EH (cell line): ENCODE measurements at regions not wholly inside any gene's neighbourhood (a gene's known extent, or its start where the extent isn't known, plus 50 kb on each side); places are given as distances from the start of the nearest gene placed in this dataset.
"Not testable (repeated sequence)": the region's sequence is repeated elsewhere in the genome, so short reads cannot be mapped to it uniquely, and the experiment has no call there.

ENCODE experiments used
- DNase-seq: peaks from one replicate; pipeline ENCODE4 v3.0.0-alpha.2; 2015; ENCODE audit warnings: low read depth

DNA sequence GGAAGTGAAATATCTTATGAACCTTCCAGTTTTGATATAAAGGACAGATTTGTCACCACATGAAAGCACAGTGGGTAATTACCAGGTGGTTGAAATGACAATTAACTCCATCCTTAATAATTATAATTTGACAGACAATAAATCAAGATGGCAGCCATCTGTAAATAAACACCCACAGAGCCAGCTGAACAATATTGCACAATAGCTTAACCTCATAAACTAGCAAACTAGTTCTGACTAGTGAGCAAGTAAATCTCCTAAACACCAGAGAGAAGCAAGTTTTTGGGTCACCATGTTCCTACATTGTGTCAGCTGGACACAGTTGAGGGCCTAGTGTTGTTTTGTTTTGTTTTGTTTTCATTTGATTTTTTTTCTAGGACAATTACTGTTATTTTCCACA, 577.4 kb downstream of the ACTL7B start:
- DNase-seq = no peak

DNA sequence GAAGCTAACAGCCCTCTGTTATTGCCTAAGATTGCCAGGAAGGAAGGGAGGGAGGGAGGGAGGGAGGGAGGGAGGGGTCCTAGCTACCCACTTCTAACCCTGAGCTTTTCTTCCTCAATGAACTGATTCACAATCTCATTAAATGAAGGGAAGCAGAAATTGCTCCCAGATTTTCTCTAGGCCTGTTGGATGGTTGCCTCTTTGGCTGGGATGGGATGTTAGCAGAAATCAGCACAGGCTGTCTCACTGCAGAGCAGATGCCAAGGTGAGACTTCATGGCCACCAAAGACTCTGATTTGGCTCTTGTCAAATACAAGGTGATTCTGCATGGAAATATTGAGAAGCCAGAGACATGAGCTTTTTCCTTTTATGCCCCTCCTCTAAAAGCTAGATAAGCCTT, 578.6 kb downstream of the ACTL7B start:
- no peak for DNase-seq

DNA sequence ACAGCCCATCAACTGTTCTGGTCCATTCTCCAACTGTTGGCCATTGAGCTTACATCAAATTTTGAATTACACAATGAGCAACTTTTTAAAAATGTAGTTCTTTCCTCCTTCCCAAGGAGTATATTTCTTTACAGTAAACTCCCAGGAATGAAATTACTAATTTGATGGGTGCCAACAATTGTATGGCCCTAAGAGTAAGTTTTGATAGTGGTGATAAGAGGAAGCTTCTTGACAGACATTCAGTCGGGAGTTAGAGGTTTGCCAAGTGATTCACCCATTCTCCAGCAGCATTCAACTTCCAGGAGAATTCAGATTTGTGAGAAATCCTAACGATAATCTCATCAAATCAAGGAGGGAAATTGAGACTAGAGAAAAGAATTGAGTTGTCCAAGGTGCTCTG, 579.9 kb downstream of the ACTL7B start:
- DNase-seq = peak; percentile 76

GRCh38 chr9:108274971-108275370, 580.8 kb downstream of the ACTL7B start:
- no peak for DNase-seq

- no peak for DNase-seq
These were observed 581.8 kb downstream of the ACTL7B start for GRCh38 chr9:108273988-108274387.

DNA sequence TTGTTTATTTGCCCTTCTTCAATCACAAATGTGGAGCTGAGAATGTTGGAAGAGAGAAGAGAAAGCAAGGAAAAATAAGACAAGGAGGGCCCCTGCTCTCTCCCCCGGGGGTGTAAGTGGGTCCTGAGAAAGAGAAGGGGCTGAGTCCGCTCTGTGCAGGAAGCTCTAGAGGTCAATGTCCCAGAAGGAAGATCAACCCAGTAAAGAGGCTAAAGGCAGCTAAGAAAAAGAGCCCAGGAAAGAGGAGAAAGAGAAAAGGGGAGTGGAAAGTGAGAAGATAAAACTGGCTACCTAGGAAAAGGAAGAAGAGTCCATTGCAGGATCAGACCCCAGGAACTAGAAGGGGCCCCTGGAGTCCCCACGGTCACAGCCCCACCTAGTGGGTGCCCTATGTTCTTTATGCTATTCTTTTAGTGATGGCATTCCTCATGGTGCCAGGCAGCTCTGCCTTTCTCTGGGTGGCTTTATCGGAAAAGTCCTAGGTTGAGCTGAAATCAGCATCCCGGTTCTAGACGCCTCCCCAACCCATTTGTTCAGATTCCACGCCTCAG, 583.4 kb downstream of the ACTL7B start:
- peak; percentile 60 for DNase-seq

- DNase-seq = peak; percentile 83
These were observed 584.0 kb downstream of the ACTL7B start for GRCh38 chr9:108271646-108272348.

GRCh38 chr9:108271236-108271635, 584.5 kb downstream of the ACTL7B start:
- no peak for DNase-seq

DNA sequence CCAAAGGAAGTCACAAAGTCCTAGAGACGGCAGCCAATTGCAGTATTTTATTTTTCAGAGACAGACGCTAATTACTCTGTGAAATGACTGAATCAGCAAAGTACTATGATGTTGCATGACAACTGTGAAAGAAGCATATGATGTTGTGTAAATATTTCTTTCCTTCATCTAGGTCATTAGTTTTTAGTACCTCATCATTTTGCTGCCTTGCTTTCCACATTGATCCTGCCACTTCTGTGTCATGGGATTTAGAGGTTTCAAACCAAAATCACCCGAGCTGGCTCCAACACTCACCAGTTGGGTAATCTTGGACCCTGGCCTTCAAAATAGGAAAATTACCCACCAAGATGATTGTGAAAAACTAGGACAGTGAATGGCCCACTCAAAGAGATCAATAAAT, 585.2 kb downstream of the ACTL7B start:
- DNase-seq = no peak

DNA sequence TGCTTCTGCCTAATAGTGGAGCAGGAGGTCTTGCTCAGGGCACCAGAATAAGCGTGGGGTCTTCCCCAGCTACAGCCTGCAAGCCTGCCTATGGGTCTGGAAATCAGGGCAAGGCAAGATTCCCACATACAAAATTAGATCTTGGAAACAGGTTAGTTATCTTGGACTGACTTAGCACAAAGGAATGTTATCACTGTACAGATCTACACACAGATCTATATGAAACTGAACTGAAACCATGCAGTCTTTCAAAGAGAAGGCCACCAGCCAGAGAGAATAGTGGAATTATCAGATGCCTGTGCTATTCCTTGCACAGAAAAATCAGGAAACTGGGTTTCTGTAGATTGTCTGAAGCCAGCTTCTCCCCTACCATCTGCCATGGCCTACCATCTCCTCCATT, 585.7 kb downstream of the ACTL7B start:
- DNase-seq = peak; percentile 73

DNA sequence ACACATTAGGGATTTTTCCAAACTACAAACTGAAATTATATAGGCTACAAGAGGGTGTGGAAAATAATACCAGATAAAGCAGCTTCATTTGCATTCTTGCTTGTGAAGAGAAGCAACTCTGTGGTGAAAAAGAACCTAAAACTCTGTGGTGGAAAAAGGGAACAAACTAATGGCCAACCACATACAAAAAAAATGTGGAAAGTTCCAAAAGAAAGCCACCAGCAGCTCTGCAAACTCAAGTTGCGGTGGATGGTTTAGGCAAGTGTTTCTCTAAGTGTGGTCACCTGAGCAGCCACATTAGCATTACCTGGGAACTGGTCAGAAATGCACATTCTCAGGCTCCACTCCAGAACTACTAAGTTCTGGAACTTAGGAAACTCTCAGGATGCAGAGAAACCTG, 586.4 kb downstream of the ACTL7B start:
- DNase-seq = no peak

GRCh38 chr9:108265065-108265464, 590.7 kb downstream of the ACTL7B start:
- DNase-seq = no peak

GRCh38 chr9:108264093-108264492, 591.7 kb downstream of the ACTL7B start:
- DNase-seq = no peak

DNA sequence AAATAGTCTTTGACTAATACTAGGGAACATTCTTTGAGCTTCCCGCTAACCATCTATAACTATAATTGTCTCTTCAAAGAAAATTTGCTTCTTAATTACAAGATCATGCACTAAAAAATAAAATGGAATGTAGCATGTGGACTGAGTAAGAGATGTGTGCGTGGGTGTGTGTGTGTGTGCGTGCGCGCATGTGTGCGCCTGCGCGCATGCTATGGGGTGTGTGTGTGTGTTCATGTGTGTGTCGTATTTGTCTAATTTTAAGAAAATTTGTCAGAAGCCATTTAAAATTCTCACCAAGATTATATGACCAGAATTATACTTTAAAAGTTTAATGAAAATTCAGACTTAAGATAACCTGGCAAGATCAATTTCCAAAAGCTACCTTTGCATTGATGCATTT, 593.0 kb downstream of the ACTL7B start:
- DNase-seq = no peak

DNA sequence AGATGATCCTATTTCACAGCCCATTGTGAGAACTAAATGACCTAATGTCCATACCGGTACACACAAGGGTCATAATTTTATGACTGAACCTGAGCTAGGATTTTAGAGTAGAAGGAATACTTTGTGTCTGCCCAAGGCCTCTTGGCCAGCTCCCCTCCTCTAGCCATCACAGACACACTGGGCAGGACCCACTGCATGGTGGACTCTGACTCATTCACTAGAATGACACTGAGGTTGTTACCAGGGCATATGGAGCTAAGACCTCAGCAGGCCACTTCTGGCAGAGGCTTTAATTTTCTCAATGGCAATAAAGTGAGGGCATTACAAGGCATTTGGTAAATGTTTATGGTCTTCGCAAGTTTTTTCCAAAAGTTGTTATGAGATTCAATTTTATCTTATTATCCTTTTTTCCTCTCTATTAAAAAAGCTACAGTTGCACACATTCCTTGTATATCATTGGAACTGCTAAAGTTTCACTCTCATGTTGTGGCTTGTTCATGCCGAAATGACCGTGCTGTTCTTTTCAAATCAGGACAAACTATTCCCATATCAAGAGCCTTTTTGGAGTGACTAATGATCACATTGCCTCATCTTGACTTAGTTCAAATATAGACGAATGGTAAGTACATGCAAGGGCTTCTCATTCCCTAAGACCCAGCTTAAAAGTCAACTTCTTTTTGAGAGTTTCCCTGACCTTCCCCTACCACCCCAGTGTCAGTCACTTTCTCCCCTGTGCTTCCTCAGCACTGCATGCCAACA, 595.7 kb downstream of the ACTL7B start:
- peak; percentile 27 for DNase-seq

GRCh38 chr9:108258640-108259039, 597.1 kb downstream of the ACTL7B start:
- DNase-seq = no peak

GRCh38 chr9:108257382-108257781, 598.4 kb downstream of the ACTL7B start:
- DNase-seq = peak; percentile 33

DNA sequence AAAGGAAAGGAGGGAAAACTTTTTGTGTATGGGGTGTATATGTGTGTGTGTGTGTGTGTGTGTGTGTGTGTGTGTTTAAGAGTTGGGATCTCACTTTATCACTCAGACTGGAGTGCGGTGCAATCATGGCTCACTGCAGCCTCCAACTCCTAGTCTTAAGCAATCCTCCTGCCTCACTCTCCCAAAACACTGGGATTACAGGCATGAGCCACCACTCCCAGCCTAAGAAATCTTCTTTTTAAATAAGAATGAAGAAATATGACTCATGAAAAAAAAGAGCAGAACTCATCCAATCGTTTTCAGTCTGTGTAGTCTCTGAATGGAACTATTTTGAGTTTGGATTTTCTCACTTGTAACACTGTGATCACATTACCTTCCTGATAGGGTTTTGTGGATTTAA, 601.5 kb downstream of the ACTL7B start:
- peak; percentile 47 for DNase-seq

- DNase-seq = not testable (repeated sequence)
These were observed 608.4 kb downstream of the ACTL7B start for GRCh38 chr9:108247391-108247790.

GRCh38 chr9:108245901-108246300, 609.9 kb downstream of the ACTL7B start:
- no peak for DNase-seq

- no peak for DNase-seq
These were observed 610.5 kb downstream of the ACTL7B start for GRCh38 chr9:108245331-108245730.

- no peak for DNase-seq
These were observed 611.1 kb downstream of the ACTL7B start for GRCh38 chr9:108244686-108245085.

DNA sequence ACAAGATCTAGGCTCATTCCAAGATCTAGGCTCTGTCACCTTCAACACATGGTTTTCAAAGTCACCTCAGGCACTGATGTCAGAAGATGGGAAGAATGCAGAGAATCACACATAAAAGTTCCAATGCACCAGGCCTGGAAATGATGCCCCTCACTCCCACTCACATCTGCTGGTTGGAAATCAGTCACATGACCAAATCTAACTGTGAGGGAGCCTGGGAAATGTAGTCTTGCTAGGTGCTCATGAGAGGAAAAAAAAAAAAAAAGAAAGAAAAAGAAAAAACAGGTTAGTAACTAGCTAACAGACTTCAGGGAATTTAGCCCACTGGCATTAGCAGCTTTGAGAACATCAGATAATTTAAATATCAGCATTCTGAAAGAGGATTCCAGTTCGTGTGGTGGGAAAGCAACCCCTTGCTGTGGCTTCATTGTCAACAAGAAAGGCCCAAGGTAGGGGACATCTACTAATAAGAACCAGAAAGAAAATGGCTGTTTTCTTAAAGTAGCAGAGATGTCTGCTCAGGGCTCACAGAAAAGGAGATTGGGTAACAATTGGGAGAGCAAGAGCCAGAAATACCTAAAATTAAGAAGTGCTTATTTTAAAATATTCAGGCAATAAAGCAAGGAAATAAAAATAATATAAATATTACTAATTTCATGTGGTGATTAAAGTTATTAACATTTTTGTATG, 614.3 kb downstream of the ACTL7B start:
- no peak for DNase-seq
